GM12878 (cell line): ENCODE measurements at regions not wholly inside any gene's neighbourhood (a gene's known extent, or its start where the extent isn't known, plus 50 kb on each side); places are given as distances from the start of the nearest gene placed in this dataset.

ENCODE experiments used
- ATAC-seq: fragments of 200-7000 bp; cut with Tn5 transposase; 3 replicates; pipeline ENCODE4 v1.9.1; 2020; ENCODE audit warnings: mild to moderate bottlenecking, moderate library complexity
- BruUV-seq: library from RNA; stranded (reverse); fragments of 400-500 nt; replicated peaks from 2 replicates; lab custom pipeline; 2021; lab: Mats Ljungman, UMichigan
- CTCF ChIA-PET: fragments of 300-600 bp; sonication (Branson Sonifier 250); formaldehyde crosslinking; extraction: SDS; loops from one replicate; lab custom pipeline; 2021; ENCODE audit warnings: inconsistent platforms; lab: Yijun Ruan, JAX
- POLR2A ChIA-PET: fragments of 350-600 bp; formaldehyde crosslinking; extraction: SDS; loops from one replicate; lab custom pipeline; 2021; ENCODE audit warnings: inconsistent platforms; lab: Charles Lee
- RAD21 ChIA-PET: fragments of 300-600 bp; sonication (Branson Sonifier 250); formaldehyde crosslinking; loops from one replicate; lab custom pipeline; 2023; ENCODE audit warnings: antibody characterized with exemption; ENCODE audit not compliant: unreplicated experiment; lab: Charles Lee
- SMC1A ChIA-PET: fragments of 300-600 bp; sonication (Branson Sonifier 250); formaldehyde crosslinking; loops from one replicate; lab custom pipeline; 2023; ENCODE audit not compliant: unreplicated experiment, uncharacterized antibody; lab: Charles Lee
- DNase-seq: peaks from one replicate; pipeline ENCODE4 v3.0.0-alpha.2; 2011; ENCODE audit warnings: low read depth, low spot score
- FAIRE-seq: peaks from 3 replicates; lab custom pipeline; 2011; peaks lifted over from hg19 to GRCh38; lab: Jason Lieb, UNC
- H2AFZ ChIP-seq: 2 replicates; pipeline ENCODE4 v1.6.0; 2011; ENCODE audit warnings: low read depth, low read length, control low read depth; ENCODE audit not compliant: control insufficient read depth
- H3K27ac ChIP-seq: 2 replicates; pipeline ENCODE4 v1.5.1; 2011; ENCODE audit warnings: control low read depth; ENCODE audit not compliant: control insufficient read depth, insufficient read depth
- H3K27me3 ChIP-seq, 2 experiments: replicated peaks in 1 of 2; 2 replicates each; pipeline versions ENCODE4 v1.6.0 to v1.6.1; 2011; ENCODE audit warnings: low read length in 1 of 2; ENCODE audit not compliant: control insufficient read depth in 2 of 2, insufficient read depth in 2 of 2
- H3K36me3 ChIP-seq, 2 experiments: 2 replicates each; pipeline ENCODE4 v1.5.1; 2011; ENCODE audit warnings: low read length in 1 of 2; ENCODE audit not compliant: control insufficient read depth in 2 of 2, insufficient read depth in 2 of 2
- H3K4me1 ChIP-seq: 2 replicates; pipeline ENCODE4 v1.6.1; 2011; ENCODE audit warnings: mild to moderate bottlenecking, low read length, moderate library complexity, mixed read lengths; ENCODE audit not compliant: control insufficient read depth, insufficient read depth
- H3K4me2 ChIP-seq: 2 replicates; pipeline ENCODE4 v1.6.0; 2011; ENCODE audit warnings: control low read depth; ENCODE audit not compliant: control insufficient read depth, insufficient read depth
- H3K4me3 ChIP-seq: fragments of 200-600 bp; sonication (generic); 2 replicates; pipeline ENCODE4 v1.5.1; 2016
- H3K79me2 ChIP-seq: 2 replicates; pipeline ENCODE4 v1.6.0; 2011; ENCODE audit warnings: low read length; ENCODE audit not compliant: control insufficient read depth, insufficient read depth
- H3K9ac ChIP-seq: 2 replicates; pipeline ENCODE4 v1.8.0; 2011; ENCODE audit warnings: low read length, control low read depth, mixed read lengths; ENCODE audit not compliant: control insufficient read depth, insufficient read depth
- H3K9me3 ChIP-seq: replicated peaks from 3 replicates; pipeline ENCODE4 v1.5.1; 2011; ENCODE audit warnings: mild to moderate bottlenecking, low read length; ENCODE audit not compliant: control insufficient read depth, insufficient read depth
- H4K20me1 ChIP-seq: 2 replicates; pipeline ENCODE4 v1.6.0; 2011; ENCODE audit not compliant: control insufficient read depth, insufficient read depth
- GABPA ChIP-seq: IDR thresholded peaks from 2 replicates; pipeline ENCODE4 v1.6.1; 2014; ENCODE audit warnings: antibody characterized with exemption, low read depth, mild to moderate bottlenecking, inconsistent platforms
- HCFC1 ChIP-seq: fragments of 150-350 bp; IDR thresholded peaks from 2 replicates; pipeline ENCODE4 v1.6.1; 2014; ENCODE audit warnings: low read length
- POLR2AphosphoS2 ChIP-seq: IDR thresholded peaks from 2 replicates; pipeline ENCODE4 v1.6.1; 2011; ENCODE audit warnings: low read depth, mild to moderate bottlenecking, low read length, improper control_type of control experiment, moderate library complexity
- SMC3 ChIP-seq: IDR thresholded peaks from 2 replicates; pipeline ENCODE4 v1.6.1; 2011; ENCODE audit warnings: low read length, improper control_type of control experiment, borderline replicate concordance
- SUZ12 ChIP-seq: fragments of 200-600 bp; sonication (generic); IDR thresholded peaks from one replicate; pipeline ENCODE4 v1.6.1; 2018; ENCODE audit warnings: antibody characterized with exemption, mild to moderate bottlenecking; ENCODE audit not compliant: unreplicated experiment
- USF2 ChIP-seq: IDR thresholded peaks from 2 replicates; pipeline ENCODE4 v1.6.1; 2011; ENCODE audit warnings: low read depth, low read length, improper control_type of control experiment, borderline replicate concordance
- WGBS: methylation state at CpG from one replicate; pipeline ENCODE4 v1.1.6; 2016; ENCODE audit warnings: low lambda C conversion rate; ENCODE audit not compliant: insufficient replicate concordance, insufficient coverage; ENCODE audit errors: missing lambda C conversion rate; 5-methylcytosine and 5-hydroxymethylcytosine counted together
- in situ Hi-C: fragments of 300-500 bp; cut with MboI; formaldehyde crosslinking; loops from 9 replicates; pipeline ENCODE4 v1.14.3; 2018; ENCODE audit warnings: mixed read lengths
- intact Hi-C: fragments of 100-400 bp; cut with micrococcal nuclease; formaldehyde crosslinking; loops from one replicate; pipeline ENCODE4 v1.14.2; 2022; ENCODE audit not compliant: unreplicated experiment

- Histone ChIP-seq H4K20me1 (no peaks in the 10 kb centered on the region), H3K27ac (no peak overlapping the region), H3K4me3 (no peak overlapping the region), H3K9me3 (no peaks in the 10 kb centered on the region), H3K4me1 (no peaks in the 10 kb centered on the region), H3K27me3 (no peaks in the 10 kb centered on the region), H3K4me2 (no peak overlapping the region), H3K36me3 (no peaks in the 10 kb centered on the region), H2AFZ (no peak overlapping the region), H3K79me2 (no peaks in the 10 kb centered on the region), H3K9ac (no peak overlapping the region)
- ChIA-PET CTCF (no interaction called here), POLR2A (no interaction called here), RAD21 (no interaction called here), SMC1A (no interaction called here)
- no peak for DNase-seq
- TF ChIP-seq SMC3 (no peak), POLR2AphosphoS2 (no peak)
- no peak for FAIRE-seq
- in situ Hi-C loops (no loop called here), intact Hi-C loops (no loop called here)
- ATAC-seq: no peak
- no TSS peak for BruUV-seq
- 7% methylated on average over 6 of the region's 6 CpGs for WGBS
Observed at GRCh38 chr13:107078229-107078765, 510.4 kb upstream of the ARGLU1 start.

GRCh38 chr13:107076801-107077200, 508.9 kb upstream of the ARGLU1 start:
- Histone ChIP-seq H4K20me1 (no peaks in the 10 kb centered on the region), H3K79me2 (no peaks in the 10 kb centered on the region), H3K27ac (no peak overlapping the region), H3K9ac (no peak overlapping the region), H3K4me2 (no peak overlapping the region), H2AFZ (no peak overlapping the region), H3K36me3 (no peaks in the 10 kb centered on the region), H3K4me3 (no peak overlapping the region), H3K27me3 (no peaks in the 10 kb centered on the region), H3K4me1 (no peaks in the 10 kb centered on the region), H3K9me3 (no peaks in the 10 kb centered on the region)
- ChIA-PET CTCF (no interaction called here), RAD21 (no interaction called here), POLR2A (no interaction called here), SMC1A (no interaction called here)
- in situ Hi-C loops (no loop called here), intact Hi-C loops (no loop called here)
- DNase-seq (no peak), ATAC-seq (no peak), FAIRE-seq (no peak)
- no TSS peak for BruUV-seq
- TF ChIP-seq USF2 (no peak), HCFC1 (no peak), SUZ12 (no peak), GABPA (no peak)
- WGBS: 2% methylated on average over 3 of the region's 3 CpGs
